ENCODE measurements at regions not wholly inside any gene's neighbourhood (a gene's known extent, or its start where the extent isn't known, plus 50 kb on each side); places are given as distances from the start of the nearest gene placed in this dataset.

GRCh38 chr1:36656838-36657237, 174.1 kb upstream of the CSF3R start:
- no peak for DNase-seq
- H3K27me3 Mint-ChIP-seq: peaks cover 54% of the 10 kb centered on the region
- H3K27ac ChIP-seq (ENCODE audit: low read depth in 1 of 2, low read length in 2 of 2): no peak overlapping the region
- H3K4me3 ChIP-seq (ENCODE audit: low read length): no peak overlapping the region
- TF ChIP-seq, protein P1, sequence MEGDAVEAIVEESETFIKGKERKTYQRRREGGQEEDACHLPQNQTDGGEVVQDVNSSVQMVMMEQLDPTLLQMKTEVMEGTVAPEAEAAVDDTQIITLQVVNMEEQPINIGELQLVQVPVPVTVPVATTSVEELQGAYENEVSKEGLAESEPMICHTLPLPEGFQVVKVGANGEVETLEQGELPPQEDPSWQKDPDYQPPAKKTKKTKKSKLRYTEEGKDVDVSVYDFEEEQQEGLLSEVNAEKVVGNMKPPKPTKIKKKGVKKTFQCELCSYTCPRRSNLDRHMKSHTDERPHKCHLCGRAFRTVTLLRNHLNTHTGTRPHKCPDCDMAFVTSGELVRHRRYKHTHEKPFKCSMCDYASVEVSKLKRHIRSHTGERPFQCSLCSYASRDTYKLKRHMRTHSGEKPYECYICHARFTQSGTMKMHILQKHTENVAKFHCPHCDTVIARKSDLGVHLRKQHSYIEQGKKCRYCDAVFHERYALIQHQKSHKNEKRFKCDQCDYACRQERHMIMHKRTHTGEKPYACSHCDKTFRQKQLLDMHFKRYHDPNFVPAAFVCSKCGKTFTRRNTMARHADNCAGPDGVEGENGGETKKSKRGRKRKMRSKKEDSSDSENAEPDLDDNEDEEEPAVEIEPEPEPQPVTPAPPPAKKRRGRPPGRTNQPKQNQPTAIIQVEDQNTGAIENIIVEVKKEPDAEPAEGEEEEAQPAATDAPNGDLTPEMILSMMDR (IDR thresholded peaks at IDR 0.05): no peak
- H3K4me3 Mint-ChIP-seq: no peak overlapping the region
- ChIA-PET POLR2A (no interaction called here), CTCF (no interaction called here)
- intact Hi-C loops (cut with DNase I, micrococcal nuclease): no loop called here
- no peak overlapping the region for H3K27ac Mint-ChIP-seq
- ATAC-seq (ENCODE audit: poor library complexity): no peak
- H3K36me3 Mint-ChIP-seq (ENCODE audit: low read depth): no peaks in the 10 kb centered on the region
- no peaks in the 10 kb centered on the region for H3K36me3 ChIP-seq (ENCODE audit: insufficient read depth, low read length)
- H3K4me1 ChIP-seq (ENCODE audit: insufficient read depth, low read length): no peaks in the 10 kb centered on the region
- no peaks in the 10 kb centered on the region for H3K9me3 Mint-ChIP-seq
- H3K4me1 Mint-ChIP-seq (ENCODE audit: low read depth): no peaks in the 10 kb centered on the region
- H3K27me3 ChIP-seq (ENCODE audit: control insufficient read depth in 1 of 2, insufficient read depth in 2 of 2, low read length in 2 of 2): peaks cover 0 to 11% of the 10 kb centered on the region in 2 experiments
- no peaks in the 10 kb centered on the region for H3K9me3 ChIP-seq (ENCODE audit: control insufficient read depth in 1 of 2, insufficient read depth in 1 of 2, low read length in 2 of 2)

DNA sequence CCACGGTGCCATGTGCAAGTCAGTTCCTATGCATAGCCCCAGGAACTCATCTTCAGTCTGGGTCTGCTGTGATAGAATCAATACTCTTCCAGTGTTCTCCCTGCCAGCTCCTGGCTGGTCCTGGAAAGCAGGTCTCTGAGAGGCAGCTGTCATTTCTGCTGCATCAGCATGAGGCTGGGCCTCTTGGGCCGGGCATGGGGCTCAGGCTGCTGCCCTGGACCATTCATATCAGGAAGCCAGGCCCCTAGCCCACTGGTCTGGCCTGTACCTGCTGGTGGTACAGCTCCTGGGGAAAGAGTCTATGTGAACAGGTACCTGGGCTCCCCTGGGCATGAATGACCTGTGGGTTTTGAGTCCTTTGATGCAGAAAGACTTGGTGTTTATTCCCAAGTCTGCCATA, 173.6 kb upstream of the CSF3R start:
- H3K4me1 ChIP-seq (ENCODE audit: insufficient read depth, low read length): no peaks in the 10 kb centered on the region
- intact Hi-C loops (cut with DNase I, micrococcal nuclease): no loop called here
- POLR2A ChIA-PET: no interaction called here
- DNase-seq: no peak
- Mint-ChIP-seq H3K4me3 (no peak overlapping the region), H3K9me3 (no peaks in the 10 kb centered on the region), H3K36me3 (ENCODE audit: low read depth) (no peaks in the 10 kb centered on the region), H3K4me1 (ENCODE audit: low read depth) (no peaks in the 10 kb centered on the region), H3K27ac (no peak overlapping the region), H3K27me3 (peaks cover 59% of the 10 kb centered on the region)
- peaks cover 0 to 8% of the 10 kb centered on the region in 2 experiments for H3K27me3 ChIP-seq (ENCODE audit: control insufficient read depth in 1 of 2, insufficient read depth in 2 of 2, low read length in 2 of 2)
- no peak for ATAC-seq (ENCODE audit: poor library complexity)
- CTCF ChIA-PET: no interaction called here
- TF ChIP-seq, protein P1 (IDR thresholded peaks at IDR 0.05): no peak
- H3K36me3 ChIP-seq (ENCODE audit: insufficient read depth, low read length): no peaks in the 10 kb centered on the region
- H3K4me3 ChIP-seq (ENCODE audit: low read length): no peak overlapping the region
- H3K27ac ChIP-seq (ENCODE audit: low read depth in 1 of 2, low read length in 2 of 2): no peak overlapping the region
- H3K9me3 ChIP-seq (ENCODE audit: control insufficient read depth in 1 of 2, insufficient read depth in 1 of 2, low read length in 2 of 2): no peaks in the 10 kb centered on the region

GRCh38 chr1:36654586-36654985, 171.9 kb upstream of the CSF3R start:
- no peaks in the 10 kb centered on the region for H3K36me3 Mint-ChIP-seq (ENCODE audit: low read depth)
- ATAC-seq (ENCODE audit: poor library complexity) (no peak), DNase-seq (no peak)
- no peaks in the 10 kb centered on the region for H3K9me3 Mint-ChIP-seq
- Histone ChIP-seq H3K4me3 (ENCODE audit: low read length) (no peak overlapping the region), H3K9me3 (ENCODE audit: control insufficient read depth in 1 of 2, insufficient read depth in 1 of 2, low read length in 2 of 2) (no peaks in the 10 kb centered on the region), H3K27ac (ENCODE audit: low read depth in 1 of 2, low read length in 2 of 2) (no peak overlapping the region), H3K27me3 (ENCODE audit: control insufficient read depth in 1 of 2, insufficient read depth in 2 of 2, low read length in 2 of 2) (peaks cover 0 to 7% of the 10 kb centered on the region in 2 experiments), H3K36me3 (ENCODE audit: insufficient read depth, low read length) (no peaks in the 10 kb centered on the region), H3K4me1 (ENCODE audit: insufficient read depth, low read length) (no peaks in the 10 kb centered on the region)
- H3K27me3 Mint-ChIP-seq: peaks cover 58% of the 10 kb centered on the region
- POLR2A ChIA-PET: no interaction called here
- no peaks in the 10 kb centered on the region for H3K4me1 Mint-ChIP-seq (ENCODE audit: low read depth)
- intact Hi-C loops (cut with DNase I, micrococcal nuclease): loop anchor here in 1 of 2 experiments (5.0 kb wide), 1 partner anchor 207 kb away; no protein-coding TSS in a partner anchor
- CTCF ChIA-PET: interaction anchor here (0.8 kb wide), 1 partner anchor 11 kb away, joined by 4 read pairs; no protein-coding TSS in a partner anchor
- H3K27ac Mint-ChIP-seq: no peak overlapping the region
- TF ChIP-seq, protein P1 (IDR thresholded peaks at IDR 0.05): no peak
- no peak overlapping the region for H3K4me3 Mint-ChIP-seq

Data from CD4-positive, alpha-beta T cell (primary cell).